ENCODE measurements at regions not wholly inside any gene's neighbourhood (a gene's known extent, or its start where the extent isn't known, plus 50 kb on each side); places are given as distances from the start of the nearest gene placed in this dataset.
A peak's percentile ranks its signal among the peaks of the same experiment; 100 is the strongest.

DNA sequence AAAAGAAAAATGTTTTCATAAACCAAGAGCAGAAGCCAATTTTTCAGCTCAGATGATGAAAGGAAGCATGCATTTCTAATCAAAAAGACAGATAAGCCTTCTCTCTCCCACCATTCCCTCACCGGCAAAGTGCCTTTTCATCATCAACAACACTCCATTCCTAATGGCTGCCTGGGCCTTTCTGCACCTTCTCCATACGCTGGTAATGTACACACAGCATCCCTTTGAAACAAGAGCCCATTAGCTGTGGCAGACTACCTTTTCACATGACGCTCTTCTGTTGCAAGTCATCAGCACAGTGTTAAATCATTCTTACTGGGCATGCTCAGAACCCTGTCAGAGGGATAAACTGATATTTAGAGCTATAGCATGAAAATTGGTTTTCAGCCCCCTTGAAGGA, 408.9 kb downstream of the MEIS1 start:
- DNase-seq (ENCODE audit: low spot score) (no peak), FAIRE-seq (no peak)

DNA sequence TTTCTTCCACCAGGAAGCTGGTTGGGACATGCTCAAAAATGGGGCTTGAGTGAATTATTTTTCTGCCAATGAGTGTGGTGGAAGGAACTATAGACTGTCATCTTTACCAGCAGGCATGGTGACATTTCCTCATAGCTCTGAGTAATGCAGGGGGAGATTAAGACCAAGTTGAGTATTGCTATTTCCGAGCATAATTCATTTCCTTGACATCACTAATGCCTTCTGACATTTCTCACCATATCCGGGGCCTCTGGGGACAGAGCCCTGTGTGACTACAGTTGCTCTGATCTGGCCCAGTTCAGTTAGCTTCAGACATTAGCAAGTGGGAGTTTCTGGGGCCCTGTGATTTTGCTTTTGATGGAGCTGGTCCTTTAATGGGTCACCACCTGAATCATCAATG, 410.4 kb downstream of the MEIS1 start:
- DNase-seq (ENCODE audit: low spot score) = no peak
- no peak for FAIRE-seq

DNA sequence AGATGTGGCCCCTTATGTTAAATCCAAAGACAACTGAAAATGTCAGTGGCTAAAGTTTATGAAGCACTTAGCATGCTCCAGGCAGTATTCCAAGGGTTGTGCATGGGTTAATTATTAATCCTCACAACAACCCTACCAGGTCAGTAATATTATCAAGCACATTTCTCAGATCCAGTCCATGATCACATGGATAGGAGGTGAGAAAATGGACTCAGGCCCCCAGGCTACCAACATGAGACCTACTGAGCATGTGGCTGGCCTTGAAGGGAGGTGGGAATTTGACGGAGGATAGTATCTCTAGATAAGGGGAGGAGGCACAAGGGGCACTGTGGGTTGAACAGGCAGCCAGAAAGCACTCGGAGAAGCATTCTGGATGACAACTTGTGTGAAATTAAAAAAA, 412.0 kb downstream of the MEIS1 start:
- no peak for FAIRE-seq
- no peak for DNase-seq (ENCODE audit: low spot score)

DNA sequence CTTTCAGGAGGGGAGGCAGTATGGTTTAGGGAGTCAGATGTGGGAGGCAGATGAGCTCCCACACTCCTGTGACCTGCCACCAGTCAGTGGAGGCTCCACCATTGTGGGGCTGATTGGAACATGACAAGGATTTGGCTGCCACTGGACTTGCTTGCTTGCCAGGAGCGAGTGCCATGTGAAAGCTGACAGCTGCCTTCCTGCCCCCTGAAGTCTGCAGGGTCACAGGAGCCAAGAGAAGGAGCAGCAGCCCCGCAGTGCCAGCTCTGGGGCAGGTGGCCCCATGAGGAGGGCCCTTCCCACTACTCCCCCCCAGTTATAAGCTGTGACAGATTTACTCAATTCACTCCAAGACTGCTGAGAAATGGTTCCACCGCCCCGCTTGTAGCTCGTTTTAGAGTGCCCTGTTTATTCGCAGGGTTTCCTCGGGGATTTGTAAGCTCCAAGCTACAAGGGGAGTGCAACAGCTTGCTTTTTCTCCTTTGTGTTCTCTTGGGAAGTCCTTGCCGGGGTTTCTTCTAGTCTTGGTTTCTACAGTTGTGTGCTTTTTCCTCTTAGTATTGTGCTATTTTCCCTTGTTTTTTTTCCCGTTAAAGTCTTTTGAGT, 414.3 kb downstream of the MEIS1 start:
- FAIRE-seq (no peak), DNase-seq (ENCODE audit: low spot score) (no peak)

GRCh38 chr2:66850376-66850775, 415.5 kb downstream of the MEIS1 start:
- DNase-seq (ENCODE audit: low spot score) (no peak), FAIRE-seq (no peak)

DNA sequence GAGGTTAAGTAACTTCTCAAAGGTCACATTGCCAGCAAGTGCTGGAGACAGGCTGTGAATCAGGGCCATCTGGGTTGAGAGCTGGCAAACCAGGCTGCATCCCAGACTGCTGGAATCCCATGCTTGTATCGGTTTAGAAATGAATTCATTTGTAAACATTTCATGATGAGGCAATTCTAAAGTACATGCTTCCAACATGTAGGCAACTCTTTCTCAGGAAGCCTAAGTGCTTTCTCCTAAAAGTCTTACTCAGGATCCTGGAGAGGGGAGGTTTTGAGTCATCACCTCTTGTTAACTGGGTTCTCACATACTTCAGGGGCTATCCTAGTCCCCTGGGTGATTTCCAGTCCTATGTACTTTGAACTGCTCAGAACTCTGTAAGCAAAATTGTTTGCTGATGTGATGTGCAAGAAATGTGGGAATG, 416.5 kb downstream of the MEIS1 start:
- DNase-seq (ENCODE audit: low spot score) = no peak
- no peak for FAIRE-seq

GRCh38 chr2:66852953-66853352, 418.0 kb downstream of the MEIS1 start:
- no peak for FAIRE-seq
- DNase-seq (ENCODE audit: low spot score) = no peak

DNA sequence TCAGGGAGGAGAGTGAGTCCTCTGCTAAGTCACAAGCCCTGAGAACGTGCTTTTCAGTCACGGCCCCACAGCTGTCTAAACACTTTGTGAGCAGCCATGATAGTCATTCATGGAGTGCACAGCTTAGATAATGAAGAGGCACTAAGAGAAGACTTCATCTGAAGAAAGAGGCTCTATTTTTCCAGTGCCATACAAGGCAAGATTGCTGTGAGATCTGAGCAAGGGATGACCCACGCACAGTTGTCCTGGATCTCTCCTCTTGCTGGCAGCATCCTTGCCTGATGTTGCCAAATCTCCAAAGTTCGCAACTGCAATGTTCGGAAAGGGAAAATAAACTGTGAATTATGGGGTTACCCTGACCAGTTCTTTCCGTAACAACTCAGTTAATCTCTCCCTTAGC, 418.7 kb downstream of the MEIS1 start:
- no peak for FAIRE-seq

GRCh38 chr2:66854298-66854697, 419.4 kb downstream of the MEIS1 start:
- no peak for FAIRE-seq
- DNase-seq (ENCODE audit: low spot score) = no peak

More for the DNA sequence above, 418.7 kb downstream of the MEIS1 start:
- DNase-seq (ENCODE audit: low spot score) = no peak

DNA sequence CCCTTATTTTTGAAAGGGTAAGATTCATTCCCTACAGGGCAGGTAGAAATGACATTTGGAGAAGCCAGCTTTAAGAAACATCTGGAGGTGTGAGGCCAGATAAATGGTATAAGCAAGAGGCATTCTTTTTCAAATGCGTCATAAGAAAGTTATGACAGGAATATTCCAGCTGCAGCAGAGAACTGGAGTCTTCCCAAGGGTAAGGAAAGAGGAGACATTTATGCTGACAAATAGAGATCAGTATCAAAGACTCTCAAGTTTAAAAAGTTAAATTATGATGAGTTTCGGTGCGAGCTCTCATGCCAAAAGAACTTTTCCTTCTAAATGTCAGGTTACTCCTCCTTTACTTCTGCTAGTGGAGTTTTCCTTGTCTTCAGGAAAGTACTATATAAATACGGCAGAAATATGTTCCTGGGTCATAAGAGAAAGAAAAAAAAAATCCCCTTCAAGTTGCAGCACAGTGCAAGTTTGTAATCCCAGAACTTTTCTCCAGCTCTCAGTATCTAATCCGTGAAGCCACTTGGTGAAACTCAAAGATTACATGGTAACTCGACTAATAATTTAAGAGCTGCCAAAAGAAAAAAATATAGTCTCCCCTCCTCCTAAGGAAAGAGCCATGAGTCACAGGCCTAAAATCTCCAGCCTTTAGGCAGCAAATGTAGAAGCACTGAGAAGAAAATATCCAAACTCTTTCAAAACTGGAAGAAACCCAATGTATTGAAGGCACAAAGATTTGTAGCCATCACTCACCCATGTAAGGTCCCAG, 428.1 kb downstream of the MEIS1 start:
- no peak for DNase-seq (ENCODE audit: low spot score)
- no peak for FAIRE-seq

GRCh38 chr2:66865161-66865560, 430.2 kb downstream of the MEIS1 start:
- no peak for FAIRE-seq
- no peak for DNase-seq (ENCODE audit: low spot score)

GRCh38 chr2:66866331-66867062, 431.6 kb downstream of the MEIS1 start:
- FAIRE-seq (no peak), DNase-seq (ENCODE audit: low spot score) (no peak)

DNA sequence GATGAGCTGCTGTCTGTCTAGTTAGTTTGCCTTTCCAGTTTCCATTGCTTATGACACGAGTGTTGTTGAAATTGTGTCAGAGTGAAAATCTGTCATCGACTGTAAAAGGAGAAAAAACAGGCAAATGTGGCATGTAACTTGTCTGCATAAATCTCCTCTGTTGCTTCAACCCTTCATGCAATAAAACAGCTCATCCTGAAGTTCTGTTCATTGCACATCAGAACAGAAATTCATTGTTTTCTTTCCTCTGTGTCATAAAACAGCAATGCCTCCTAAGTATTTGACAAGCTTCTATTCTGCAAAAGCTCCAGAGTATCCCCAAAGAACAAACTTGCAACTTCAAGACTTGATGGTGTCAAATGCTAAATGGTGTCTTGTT, 432.1 kb downstream of the MEIS1 start:
- no peak for FAIRE-seq
- no peak for DNase-seq (ENCODE audit: low spot score)

GRCh38 chr2:66869076-66869475, 434.2 kb downstream of the MEIS1 start:
- DNase-seq (ENCODE audit: low spot score) (peak; percentile 58), FAIRE-seq (no peak)

- no peak for FAIRE-seq
Measured at GRCh38 chr2:66872081-66872985, 437.4 kb downstream of the MEIS1 start.

GRCh38 chr2:66872986-66873754, 438.2 kb downstream of the MEIS1 start:
- no peak for FAIRE-seq
- no peak for DNase-seq (ENCODE audit: low spot score)

More at GRCh38 chr2:66872081-66872985, 437.4 kb downstream of the MEIS1 start:
- no peak for DNase-seq (ENCODE audit: low spot score)

DNA sequence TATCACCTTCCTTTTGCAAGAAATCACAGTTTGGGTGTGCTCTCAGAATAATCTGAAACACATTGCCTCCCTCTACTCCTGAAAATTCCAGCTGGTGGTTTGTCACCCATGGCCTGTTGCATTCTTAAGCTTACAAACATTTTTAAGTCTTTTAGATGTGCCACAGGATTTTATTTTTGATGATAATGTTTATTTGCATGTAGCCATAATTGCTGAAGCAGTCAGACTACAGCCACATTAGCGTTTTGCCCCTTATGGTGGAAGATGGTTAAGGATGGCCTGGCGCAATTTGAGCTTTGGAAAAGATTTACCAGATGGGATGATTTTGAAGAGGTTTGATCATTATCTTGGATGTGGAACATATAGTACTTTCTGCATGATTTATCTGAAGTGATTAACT, 439.5 kb downstream of the MEIS1 start:
- DNase-seq (ENCODE audit: low spot score) (no peak), FAIRE-seq (no peak)

DNA sequence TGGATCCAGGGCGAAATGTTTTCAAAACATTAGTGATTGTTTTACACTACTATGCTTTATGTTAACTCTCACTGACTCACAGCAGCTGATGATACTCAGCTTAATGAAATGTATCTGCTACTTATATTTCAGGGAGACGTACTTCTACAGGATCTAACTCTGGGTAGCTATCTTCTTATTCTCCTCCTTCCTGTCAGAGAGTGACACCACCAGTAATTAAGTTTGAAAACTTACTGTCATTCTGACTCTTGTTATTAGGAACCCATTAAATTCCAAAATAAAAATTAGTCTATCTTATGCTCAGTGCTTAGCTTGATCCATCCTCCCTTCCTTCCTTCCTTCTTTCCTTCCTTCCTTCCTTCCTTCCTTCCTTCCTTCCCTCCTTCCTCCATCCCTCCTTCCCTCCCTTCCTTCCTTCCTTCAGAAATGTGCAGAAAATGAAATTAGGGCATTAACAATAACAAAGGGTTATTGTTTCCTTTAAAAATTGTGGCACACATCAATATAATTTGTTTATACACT, 441.1 kb downstream of the MEIS1 start:
- no peak for DNase-seq (ENCODE audit: low spot score)
- FAIRE-seq = no peak

GRCh38 chr2:66885775-66886383, 451.0 kb downstream of the MEIS1 start:
- no peak for FAIRE-seq
- DNase-seq (ENCODE audit: low spot score) = no peak

GRCh38 chr2:66888246-66888645, 453.3 kb downstream of the MEIS1 start:
- no peak for DNase-seq (ENCODE audit: low spot score)
- FAIRE-seq = no peak

Data from RCC 7860 (cell line).